Heart left ventricle (tissue), 16 donors: ENCODE measurements at regions not wholly inside any gene's neighbourhood (a gene's known extent, or its start where the extent isn't known, plus 50 kb on each side); places are given as distances from the start of the nearest gene placed in this dataset.

ENCODE experiments used
- ATAC-seq, 4 donors: fragments of 200-7000 bp; cut with Tn5 transposase; one replicate each; pipeline ENCODE4 v1.9.1; 2020 to 2022; ENCODE audit warnings: moderate library complexity in 4 of 4, mild to moderate bottlenecking in 3 of 4, moderate number of reproducible peaks in 1 of 4
- DNase-seq, 5 donors: peaks; one replicate each; pipeline ENCODE4 v3.0.0-alpha.2; 2020
- H3K27ac ChIP-seq, 12 donors: fragments of 200-600 bp; sonication (generic) in 4 of 12; one replicate each; pipeline versions ENCODE4 v1.5.0 to v1.8.0; 2016 to 2022; ENCODE audit warnings: mild to moderate bottlenecking in 2 of 12
- H3K27me3 ChIP-seq, 9 donors: fragments of 200-600 bp; sonication (generic) in 2 of 9; one replicate each; pipeline versions ENCODE4 v1.5.1 to v1.8.0; 2016 to 2022; ENCODE audit warnings: mild to moderate bottlenecking in 3 of 9
- H3K36me3 ChIP-seq, 9 donors: fragments of 200-600 bp; sonication (generic) in 2 of 9; one replicate each; pipeline versions ENCODE4 v1.5.0 to v1.8.0; 2018 to 2022; ENCODE audit warnings: mild to moderate bottlenecking in 2 of 9
- H3K4me1 ChIP-seq, 12 donors: fragments of 200-600 bp; sonication (generic) in 4 of 12; one replicate each; pipeline versions ENCODE4 v1.5.0 to v1.8.0; 2016 to 2022; ENCODE audit warnings: mild to moderate bottlenecking in 3 of 12
- H3K4me3 ChIP-seq, 12 donors: fragments of 200-600 bp; sonication (generic) in 4 of 12; one replicate each; pipeline versions ENCODE4 v1.5.0 to v1.8.0; 2017 to 2022; ENCODE audit warnings: mild to moderate bottlenecking in 9 of 12, moderate library complexity in 4 of 12
- H3K9me3 ChIP-seq, 12 donors: fragments of 200-600 bp; sonication (generic) in 4 of 12; one replicate each; pipeline versions ENCODE4 v1.5.0 to v1.8.0; 2016 to 2022; ENCODE audit warnings: mild to moderate bottlenecking in 1 of 12
- CTCF ChIP-seq, 12 donors: fragments of 200-600 bp; sonication (generic) in 4 of 12; IDR thresholded peaks; one replicate each; pipeline versions ENCODE4 v1.5.0 to v1.8.0; 2018 to 2022; ENCODE audit warnings: antibody characterized with exemption in 12 of 12, mild to moderate bottlenecking in 5 of 12
- POLR2A ChIP-seq, 2 donors: fragments of 450-650 bp; IDR thresholded peaks; one replicate each; pipeline ENCODE4 v1.6.1; 2017; ENCODE audit warnings: antibody characterized with exemption in 2 of 2, mild to moderate bottlenecking in 2 of 2, moderate library complexity in 2 of 2
- WGBS, 4 donors: extraction: QIAGEN DNeasy Blood & Tissue Kit in 2 of 4; methylation state at CpG; one replicate each; pipeline versions ENCODE4 v1.1.5 to v1.1.7; 2013 to 2018; 5-methylcytosine and 5-hydroxymethylcytosine counted together
- intact Hi-C, 10 donors: fragments of 100-400 bp; cut with DNase I; formaldehyde crosslinking; loops; one replicate each; pipeline versions ENCODE4 v1.11.1 to v1.14.2; 2022
- donor health status: ischemic (EF 13 %, LVEDD 7.1; RV severe dilation, severe dysfunction).
- donor health status: healthy with polysubstance abuse.
- donor health status: DM: no; HTN: yes; CAD: no.
- donor health status: DM: no; HTN: no; CAD: no.
- donor health status: ischemic (EF 25% LVEDD 6.9; RV normal size, moderate dysfunction).
- donor health status: ischemic (EF 25% LVEDD 5.7; RV mildly dilated, moderate dysfunction).
- donor health status: healthy.
- donor health status: DM: yes; HTN: yes; CAD: no.
- donor health status: ischemic (EF 35%, LVEDD 5.7; RV mildly dilated, moderate dysfunction).
- donor health status: nonischemic (EF 11% LVEDD 7.7; RV severe dilation, severe dysfunction).
- donor health status: DM: yes; HTN: yes; CAD: no.
- donor health status: PGD.
- donor health status: ischemic (EF 29% LVEDD 5.4; RV normal size, mild dysfunction).
- donor health status: nonischemic (EF 23%, LVEDD 6.1; RV moderate dilation, normal function).

- no peak for TF ChIP-seq POLR2A (IDR thresholded peaks at IDR 0.05)
- TF ChIP-seq CTCF (IDR thresholded peaks at IDR 0.05) = no peak
- no peak overlapping the region for H3K27ac ChIP-seq
- intact Hi-C loops = no loop called here
- DNase-seq (no peak), ATAC-seq (no peak)
- no peaks in the 10 kb centered on the region for H3K36me3 ChIP-seq
- peaks cover 0 to 12% (median 0%) of the 10 kb centered on the region in 12 donors for H3K4me1 ChIP-seq
- no peaks in the 10 kb centered on the region for H3K27me3 ChIP-seq
- WGBS, 4 donors = 95 to 96% (median 95%) methylated on average over 6 of the region's 6 CpGs
- no peaks in the 10 kb centered on the region for H3K9me3 ChIP-seq
- no peak overlapping the region for H3K4me3 ChIP-seq
Observed at GRCh38 chr10:4028854-4029583, 244.0 kb upstream of the KLF6 start.

GRCh38 chr10:4028027-4028471 is 243.0 kb upstream of the KLF6 start:
- Histone ChIP-seq H3K27ac (no peak overlapping the region), H3K4me3 (no peak overlapping the region), H3K4me1 (peaks cover 0 to 2% (median 0%) of the 10 kb centered on the region in 12 donors), H3K9me3 (no peaks in the 10 kb centered on the region), H3K27me3 (no peaks in the 10 kb centered on the region), H3K36me3 (no peaks in the 10 kb centered on the region)
- 68 to 87% (median 86%) methylated on average over 5 of the region's 5 CpGs for WGBS, 4 donors
- intact Hi-C loops = no loop called here
- TF ChIP-seq POLR2A (IDR thresholded peaks at IDR 0.05) = no peak
- ATAC-seq (no peak), DNase-seq (no peak)

GRCh38 chr10:4025339-4025738 is 240.3 kb upstream of the KLF6 start:
- no peaks in the 10 kb centered on the region for H3K27me3 ChIP-seq
- intact Hi-C loops = no loop called here
- no peaks in the 10 kb centered on the region for H3K4me1 ChIP-seq
- ATAC-seq = no peak
- no peak for DNase-seq
- TF ChIP-seq POLR2A (IDR thresholded peaks at IDR 0.05) = no peak
- no peak for TF ChIP-seq CTCF (IDR thresholded peaks at IDR 0.05)
- no peak overlapping the region for H3K4me3 ChIP-seq
- no peaks in the 10 kb centered on the region for H3K36me3 ChIP-seq
- no peak overlapping the region for H3K27ac ChIP-seq
- WGBS, 4 donors = 71 to 90% (median 77%) methylated on average over 4 of the region's 4 CpGs
- peaks cover 0 to 6% (median 0%) of the 10 kb centered on the region in 12 donors for H3K9me3 ChIP-seq

- H3K27me3 ChIP-seq = no peaks in the 10 kb centered on the region
- no peaks in the 10 kb centered on the region for H3K4me1 ChIP-seq
- TF ChIP-seq POLR2A (IDR thresholded peaks at IDR 0.05) (no peak), CTCF (IDR thresholded peaks at IDR 0.05) (no peak)
- H3K36me3 ChIP-seq = no peaks in the 10 kb centered on the region
- intact Hi-C loops = no loop called here
- H3K9me3 ChIP-seq = peaks cover 0 to 6% (median 0%) of the 10 kb centered on the region in 12 donors
- 79 to 88% (median 83%) methylated on average over 14 of the region's 14 CpGs for WGBS, 4 donors
- ATAC-seq = peak in 3 of 4 donors; percentile 44 to 60 (median 53)
- peak in 1 of 5 donors; percentile 35 for DNase-seq
- no peak overlapping the region for H3K4me3 ChIP-seq
- H3K27ac ChIP-seq = no peak overlapping the region
Observed at GRCh38 chr10:4024516-4025245, 239.7 kb upstream of the KLF6 start.
